Thyroid gland (tissue), 4 donors: ENCODE measurements at regions not wholly inside any gene's neighbourhood (a gene's known extent, or its start where the extent isn't known, plus 50 kb on each side); places are given as distances from the start of the nearest gene placed in this dataset.
"Not testable (repeated sequence)": the region's sequence is repeated elsewhere in the genome, so short reads cannot be mapped to it uniquely, and the experiment has no call there.

ENCODE experiments used
- DNase-seq, 2 donors: peaks; one replicate each; pipeline ENCODE4 v3.0.0-alpha.2; 2019
- H3K27ac ChIP-seq, 3 donors: fragments of 200-600 bp; sonication (generic); 1 replicate in 2 of 3; 2 replicates in 1 of 3; pipeline ENCODE4 v1.5.1; 2016 to 2019; ENCODE audit warnings: mild to moderate bottlenecking in 1 of 3, moderate library complexity in 1 of 3
- H3K27me3 ChIP-seq: fragments of 200-600 bp; sonication (generic); one replicate; pipeline ENCODE4 v1.5.1; 2019
- H3K36me3 ChIP-seq, 2 donors: fragments of 200-600 bp; sonication (generic); one replicate each; pipeline ENCODE4 v1.5.1; 2016 to 2019
- H3K4me1 ChIP-seq, 2 donors: fragments of 200-600 bp; sonication (generic); one replicate each; pipeline ENCODE4 v1.5.1; 2017 to 2019
- H3K4me3 ChIP-seq, 3 donors: fragments of 200-600 bp; sonication (generic); replicated peaks in 1 of 3; 1 replicate in 2 of 3; 2 replicates in 1 of 3; pipeline ENCODE4 v1.5.1; 2016; ENCODE audit warnings: mild to moderate bottlenecking in 1 of 3
- H3K9me3 ChIP-seq: fragments of 200-600 bp; sonication (generic); one replicate; pipeline ENCODE4 v1.5.1; 2017
- CTCF ChIP-seq, 6 experiments: fragments of 200-600 bp in 3 of 6; fragments of 450-650 bp in 3 of 6; sonication (generic) in 3 of 6; IDR thresholded peaks; one replicate each; pipeline ENCODE4 v1.5.1; 2016 to 2019; ENCODE audit warnings: antibody characterized with exemption in 6 of 6, mild to moderate bottlenecking in 2 of 6, inconsistent platforms in 1 of 6, moderate library complexity in 1 of 6
- POLR2A ChIP-seq, 2 donors: fragments of 450-650 bp; IDR thresholded peaks; one replicate each; pipeline ENCODE4 v1.6.1; 2017; ENCODE audit warnings: antibody characterized with exemption in 2 of 2, mild to moderate bottlenecking in 2 of 2, moderate library complexity in 1 of 2
- WGBS, 2 donors: methylation state at CpG; one replicate each; pipeline ENCODE4 v1.1.5; 2017; 5-methylcytosine and 5-hydroxymethylcytosine counted together
- intact Hi-C: fragments of 100-400 bp; cut with DNase I; formaldehyde crosslinking; loops from one replicate; pipeline ENCODE4 v1.15.1; 2023

- H3K27me3 ChIP-seq = no peaks in the 10 kb centered on the region
- no peak for DNase-seq
- intact Hi-C loops = no loop called here
- no peak overlapping the region for H3K27ac ChIP-seq
- no peak overlapping the region for H3K4me3 ChIP-seq
- no peak for TF ChIP-seq CTCF (IDR thresholded peaks at IDR 0.05)
- TF ChIP-seq POLR2A (IDR thresholded peaks at IDR 0.05) = no peak
- no peaks in the 10 kb centered on the region for H3K9me3 ChIP-seq
- H3K4me1 ChIP-seq = no peaks in the 10 kb centered on the region
- WGBS, 2 donors = 73 to 75% methylated on average over 1 of the region's 1 CpG
- H3K36me3 ChIP-seq = no peaks in the 10 kb centered on the region
Measured at GRCh38 chr4:127335073-127335620, 297.6 kb upstream of the INTU start.

GRCh38 chr4:127335732-127336131 lies 297.0 kb upstream of the INTU start:
- no peak for TF ChIP-seq CTCF (IDR thresholded peaks at IDR 0.05)
- no peak for DNase-seq
- no peak overlapping the region for H3K27ac ChIP-seq
- no peaks in the 10 kb centered on the region for H3K9me3 ChIP-seq
- no peaks in the 10 kb centered on the region for H3K36me3 ChIP-seq
- H3K27me3 ChIP-seq = no peaks in the 10 kb centered on the region
- intact Hi-C loops = no loop called here
- WGBS, 2 donors = 75 to 81% methylated on average over 1 of the region's 1 CpG
- no peaks in the 10 kb centered on the region for H3K4me1 ChIP-seq
- H3K4me3 ChIP-seq = no peak overlapping the region

GRCh38 chr4:127343123-127343522 lies 289.6 kb upstream of the INTU start:
- H3K9me3 ChIP-seq, H3K36me3 ChIP-seq, H3K4me1 ChIP-seq, H3K27ac ChIP-seq, intact Hi-C loops, DNase-seq, H3K4me3 ChIP-seq, H3K27me3 ChIP-seq: not testable (repeated sequence)
- WGBS, 2 donors = 82 to 84% methylated on average over 3 of the region's 3 CpGs

- DNase-seq = no peak
- no peak for TF ChIP-seq POLR2A (IDR thresholded peaks at IDR 0.05)
- no peak for TF ChIP-seq CTCF (IDR thresholded peaks at IDR 0.05)
- Histone ChIP-seq H3K27ac (no peak overlapping the region), H3K36me3 (no peaks in the 10 kb centered on the region), H3K4me1 (peaks cover 0 to 5% of the 10 kb centered on the region in 2 donors), H3K27me3 (no peaks in the 10 kb centered on the region), H3K4me3 (no peak overlapping the region), H3K9me3 (no peaks in the 10 kb centered on the region)
- 90 to 94% methylated on average over 3 of the region's 3 CpGs for WGBS, 2 donors
- intact Hi-C loops = no loop called here
Measured at GRCh38 chr4:127344071-127344470, 288.7 kb upstream of the INTU start.

GRCh38 chr4:127347936-127348335 lies 284.8 kb upstream of the INTU start:
- intact Hi-C loops = no loop called here

More at GRCh38 chr4:127347936-127348335, 284.8 kb upstream of the INTU start:
- DNase-seq = no peak
- WGBS, 2 donors = 15 to 18% methylated on average over 2 of the region's 2 CpGs
- Histone ChIP-seq H3K27ac (no peak overlapping the region), H3K36me3 (no peaks in the 10 kb centered on the region), H3K9me3 (no peaks in the 10 kb centered on the region), H3K4me3 (no peak overlapping the region), H3K27me3 (no peaks in the 10 kb centered on the region), H3K4me1 (peaks cover 0 to 8% of the 10 kb centered on the region in 2 donors)
- no peak for TF ChIP-seq CTCF (IDR thresholded peaks at IDR 0.05)
- TF ChIP-seq POLR2A (IDR thresholded peaks at IDR 0.05) = no peak
